HG02840 (cell line): ENCODE measurements at regions not wholly inside any gene's neighbourhood (a gene's known extent, or its start where the extent isn't known, plus 50 kb on each side); places are given as distances from the start of the nearest gene placed in this dataset.

Experiments
- ATAC-seq: cut with Tn5 transposase; IDR thresholded peaks from one replicate; pipeline ENCODE4 v1.9.1; 2021; ENCODE audit warnings: mild to moderate bottlenecking, moderate library complexity, moderate number of reproducible peaks; ENCODE audit not compliant: unreplicated experiment, low FRiP score

GRCh38 chr15:100806157-100806556, 73.5 kb upstream of the ALDH1A3 start:
- no peak for ATAC-seq

- ATAC-seq = no peak
These were observed 72.6 kb upstream of the ALDH1A3 start for GRCh38 chr15:100807028-100807427.

GRCh38 chr15:100808691-100809090, 70.9 kb upstream of the ALDH1A3 start:
- ATAC-seq = no peak

- ATAC-seq = no peak
These were observed 70.5 kb upstream of the ALDH1A3 start for GRCh38 chr15:100809151-100809550.

- ATAC-seq = no peak
These were observed 70.0 kb upstream of the ALDH1A3 start for GRCh38 chr15:100809587-100809986.

GRCh38 chr15:100810229-100810628, 69.4 kb upstream of the ALDH1A3 start:
- ATAC-seq = no peak

- no peak for ATAC-seq
These were observed 68.8 kb upstream of the ALDH1A3 start for GRCh38 chr15:100810831-100811230.

GRCh38 chr15:100812802-100813201, 66.8 kb upstream of the ALDH1A3 start:
- no peak for ATAC-seq

GRCh38 chr15:100818927-100819326, 60.7 kb upstream of the ALDH1A3 start:
- ATAC-seq = no peak

GRCh38 chr15:100820528-100820927, 59.1 kb upstream of the ALDH1A3 start:
- no peak for ATAC-seq

- ATAC-seq = no peak
These were observed 58.3 kb upstream of the ALDH1A3 start for GRCh38 chr15:100821327-100821726.

GRCh38 chr15:100824211-100824610, 55.4 kb upstream of the ALDH1A3 start:
- ATAC-seq = no peak

GRCh38 chr15:100829457-100829856, 50.2 kb upstream of the ALDH1A3 start:
- no peak for ATAC-seq
